DMS114 treated with DMSO at 0.1 percent for 48 hours (cell line): ENCODE measurements at regions not wholly inside any gene's neighbourhood (a gene's known extent, or its start where the extent isn't known, plus 50 kb on each side); places are given as distances from the start of the nearest gene placed in this dataset.
"Not testable (repeated sequence)": the region's sequence is repeated elsewhere in the genome, so short reads cannot be mapped to it uniquely, and the experiment has no call there.

ENCODE experiments used
- DNase-seq: peaks from one replicate; lab custom pipeline; 2025; ENCODE audit not compliant: unreplicated experiment; lab: John Stamatoyannopoulos, UW

DNA sequence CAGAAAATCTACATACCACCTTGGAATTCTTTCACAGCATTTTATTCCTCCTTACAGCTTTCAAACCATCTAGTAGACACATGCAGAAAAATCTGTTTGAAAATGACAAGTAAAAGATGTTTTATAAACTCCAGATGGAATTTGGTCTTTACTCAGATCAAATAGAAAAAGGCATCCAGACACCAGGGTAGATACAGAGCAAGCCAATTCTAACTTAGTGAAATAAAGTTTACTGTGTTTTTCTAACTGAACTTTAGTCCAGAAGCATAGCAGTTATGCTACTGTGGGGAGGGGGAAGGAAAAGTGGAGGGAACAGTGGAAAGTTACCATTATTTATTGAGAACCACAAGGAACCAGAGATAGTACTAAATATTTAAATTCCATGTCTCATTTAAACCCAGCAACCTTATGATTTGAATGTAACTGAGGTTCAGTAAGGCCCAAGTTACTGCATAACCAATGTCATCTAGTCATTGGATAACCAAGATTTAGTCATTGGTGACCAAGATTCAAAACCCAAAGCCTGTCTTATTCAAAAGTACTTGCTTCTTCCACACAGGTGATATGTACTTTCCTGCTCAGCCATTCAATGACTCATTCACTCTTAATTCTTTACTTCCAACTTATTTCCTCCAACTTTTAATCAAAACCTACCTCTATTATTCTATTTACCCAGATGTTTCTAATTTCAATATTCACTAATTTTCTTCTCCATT lies 57.7 kb downstream of the RAD51AP2 start:
- no peak for DNase-seq

DNA sequence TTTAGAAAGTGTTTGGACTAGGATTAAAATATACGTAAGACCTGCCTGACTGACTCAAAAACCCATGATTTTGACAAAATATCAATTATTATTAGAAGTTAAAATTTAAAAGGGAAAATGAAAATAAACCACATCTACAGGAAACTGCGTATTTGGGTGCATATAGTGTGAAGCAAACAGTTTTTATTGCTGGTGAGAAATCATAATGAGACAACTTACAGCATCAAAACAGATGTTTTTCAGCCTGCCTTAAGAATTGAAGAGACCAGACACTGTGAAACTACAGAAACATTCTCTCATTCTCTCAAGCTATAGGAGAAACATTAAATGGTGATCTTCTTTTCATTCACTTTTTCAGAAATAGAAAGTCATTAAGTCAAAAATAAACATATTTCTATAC lies 62.9 kb downstream of the RAD51AP2 start:
- DNase-seq: no peak

DNA sequence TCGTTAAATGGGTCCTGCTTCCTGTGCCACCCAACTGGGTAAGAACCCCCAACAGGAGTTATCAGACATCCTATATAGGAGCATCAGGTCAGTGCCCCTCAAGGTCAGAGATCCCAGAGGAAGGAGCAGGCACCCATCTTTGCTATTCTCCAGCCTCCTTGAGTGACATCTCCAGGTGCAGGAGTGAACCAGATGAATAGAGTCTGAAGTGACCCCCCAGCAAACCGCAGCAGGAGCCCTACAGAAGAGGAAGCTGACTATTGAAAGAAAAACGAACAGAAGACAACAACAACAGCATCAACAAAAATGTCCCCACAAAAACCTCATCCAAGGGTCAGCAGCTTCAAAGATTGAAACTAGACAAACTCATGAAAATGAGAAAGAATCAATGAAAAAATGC lies 72.0 kb downstream of the RAD51AP2 start:
- DNase-seq: not testable (repeated sequence)

DNA sequence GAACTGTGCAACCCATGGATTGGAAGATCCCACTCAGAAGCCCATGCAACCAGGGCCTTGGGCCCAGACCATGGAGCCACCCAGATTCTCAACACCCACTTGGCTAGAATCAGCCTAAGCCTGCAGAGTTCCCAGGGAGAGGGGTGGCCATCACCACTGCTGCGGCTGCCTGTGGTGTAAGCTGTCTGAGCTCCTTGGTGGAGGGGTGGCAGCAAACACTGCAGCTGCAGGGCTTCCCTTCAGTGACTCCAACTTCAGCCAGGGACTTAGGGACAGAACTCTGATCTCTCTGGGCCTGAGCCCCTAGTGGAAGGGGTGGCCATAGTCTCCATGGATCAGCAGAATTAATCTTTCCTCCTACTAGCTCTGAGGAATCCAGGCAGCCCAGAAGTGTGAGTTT lies 72.5 kb downstream of the RAD51AP2 start:
- no peak for DNase-seq

DNA sequence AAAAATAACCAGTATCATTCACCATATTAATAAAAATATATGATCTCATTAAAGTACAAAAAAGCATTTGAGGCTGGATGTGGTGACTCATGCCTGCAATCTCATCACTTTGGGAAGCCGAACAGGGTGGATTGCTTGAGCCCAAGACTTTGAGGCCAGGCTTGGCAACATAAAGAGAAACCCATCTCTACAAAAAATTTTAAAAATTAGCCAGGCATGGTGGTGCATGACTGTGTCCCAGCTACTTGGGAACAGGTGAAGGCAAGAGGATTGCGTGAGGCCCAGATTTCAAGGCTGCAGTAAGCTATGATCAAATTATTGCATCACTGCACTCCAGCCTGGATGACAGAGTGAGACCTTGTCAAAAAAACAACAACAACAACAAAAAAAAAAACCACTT lies 75.9 kb downstream of the RAD51AP2 start:
- DNase-seq: no peak

DNA sequence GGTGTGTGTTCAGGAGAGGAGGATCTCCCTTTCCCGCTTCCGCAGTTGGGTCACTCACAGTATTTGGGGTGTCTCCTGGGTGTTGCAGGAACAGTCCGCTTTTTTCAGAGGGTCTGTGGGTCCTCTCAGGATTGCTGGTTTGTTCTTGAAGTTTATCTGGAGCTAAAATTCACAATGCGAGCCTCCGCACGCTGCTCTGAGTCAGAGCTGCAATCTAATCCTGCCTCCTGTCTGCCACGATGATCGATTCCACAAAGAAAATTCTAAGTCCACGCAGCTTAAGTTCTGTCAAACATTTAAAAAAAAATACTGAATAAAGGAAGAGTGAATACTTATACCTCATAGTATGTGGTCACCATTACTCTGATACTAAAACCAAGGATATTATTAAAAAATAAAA lies 76.5 kb downstream of the RAD51AP2 start:
- no peak for DNase-seq

DNA sequence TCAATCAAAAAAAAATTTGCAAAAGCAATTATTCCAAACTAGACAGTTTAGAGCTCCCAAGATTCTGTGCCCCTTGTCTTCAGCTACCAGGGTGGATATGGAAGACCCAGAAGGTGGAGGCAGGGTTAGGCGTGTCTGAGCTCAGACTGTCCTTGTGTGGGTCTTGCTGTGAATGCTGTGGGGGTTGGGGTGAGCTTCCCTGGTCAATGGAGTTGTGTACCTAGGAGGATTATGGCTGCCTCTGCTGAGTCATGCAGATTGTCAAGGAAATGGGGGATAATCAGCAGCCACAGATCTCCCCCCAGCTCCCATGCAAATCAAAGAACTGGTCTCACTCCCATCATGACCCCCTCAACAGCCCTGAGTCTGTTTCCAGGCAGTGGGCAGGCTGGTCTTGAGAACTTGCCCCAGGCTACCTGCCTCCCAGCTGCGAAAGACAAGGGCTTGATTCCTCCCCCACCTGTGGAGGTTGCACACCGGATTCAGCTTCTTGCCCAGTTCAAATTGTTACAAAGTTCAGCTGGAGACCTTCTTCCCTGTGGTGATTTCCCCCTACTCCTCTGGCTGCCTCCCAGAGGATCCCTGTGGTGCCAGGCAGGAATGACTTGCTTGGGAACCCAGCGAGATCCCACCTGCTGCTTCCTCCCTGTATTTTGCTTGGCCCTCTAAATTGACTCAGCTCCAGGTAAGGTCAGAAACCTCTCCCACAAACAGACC lies 77.0 kb downstream of the RAD51AP2 start:
- no peak for DNase-seq

DNA sequence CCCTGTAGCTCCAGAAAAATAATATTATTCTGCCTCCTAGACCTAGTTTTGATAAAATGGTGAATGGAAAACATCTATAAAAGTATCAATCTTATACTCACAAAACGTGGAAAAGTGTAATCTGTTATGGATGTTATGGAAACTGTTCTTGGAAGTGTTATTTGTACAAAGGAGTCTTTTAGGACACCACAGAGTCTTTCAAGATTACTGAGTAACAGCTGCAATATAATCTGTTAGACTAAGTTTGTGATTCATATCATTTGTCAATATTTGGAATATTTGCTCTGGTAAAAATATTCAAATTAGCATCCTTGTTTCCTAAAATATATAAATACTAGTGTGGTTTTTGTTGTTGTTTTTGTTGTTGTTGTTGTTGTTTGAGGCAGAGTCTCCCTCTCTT lies 87.9 kb downstream of the RAD51AP2 start:
- no peak for DNase-seq

DNA sequence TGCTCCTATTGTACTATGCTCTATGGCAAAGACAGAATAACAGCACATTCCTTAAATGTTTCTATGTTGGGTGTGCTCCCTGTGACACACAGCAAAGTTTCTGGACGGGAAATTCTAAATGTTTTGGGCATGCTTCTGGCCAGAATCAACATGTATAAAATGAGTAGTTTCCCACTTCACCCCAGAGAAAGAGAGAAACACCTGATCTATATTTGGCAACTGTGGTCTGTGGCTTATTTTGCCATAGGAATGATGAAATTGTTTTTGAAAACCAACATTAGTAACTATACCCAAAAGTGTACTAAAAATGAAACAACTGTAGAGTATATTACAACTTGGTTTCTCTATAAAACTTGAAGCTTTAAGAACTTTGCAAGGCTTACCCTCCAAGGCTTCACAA lies 89.1 kb downstream of the RAD51AP2 start:
- DNase-seq: no peak

DNA sequence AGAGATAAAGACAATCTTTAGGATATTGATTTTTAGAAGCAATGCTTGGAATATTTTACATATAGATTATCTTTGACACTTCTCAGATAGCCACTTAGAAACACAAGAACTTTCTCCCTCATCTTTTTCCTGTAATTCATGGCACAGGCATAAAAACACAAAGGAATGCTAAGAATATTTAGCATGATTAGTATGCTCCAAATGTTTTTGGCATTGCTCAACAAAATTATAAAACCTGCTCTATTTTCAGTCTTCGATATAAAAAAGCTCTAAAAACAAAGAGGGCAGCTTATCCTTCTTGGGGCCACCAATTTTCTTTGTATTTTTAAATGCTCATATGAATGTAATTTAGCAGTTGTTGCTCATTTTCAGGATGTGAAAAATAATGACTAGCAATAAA lies 90.8 kb downstream of the RAD51AP2 start:
- no peak for DNase-seq

DNA sequence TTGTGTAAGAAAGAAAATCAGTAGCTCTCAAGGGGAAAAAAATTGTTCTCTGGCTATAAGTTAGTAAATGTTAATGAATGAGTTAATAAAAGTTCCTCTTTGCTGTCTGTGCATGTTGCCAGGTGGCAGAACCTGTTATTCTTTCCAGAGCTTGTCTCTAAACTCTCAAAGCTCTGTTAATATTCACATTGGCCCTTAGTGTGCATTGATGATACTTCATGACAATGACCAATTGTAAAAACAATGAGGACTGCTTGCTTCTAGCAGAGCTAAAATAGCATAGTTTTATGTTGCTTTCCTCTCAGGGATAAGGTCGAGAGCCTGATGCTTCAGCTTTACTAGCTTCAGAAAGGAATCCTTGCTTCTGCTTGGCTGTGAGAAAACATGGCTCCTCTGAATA lies 91.5 kb downstream of the RAD51AP2 start:
- DNase-seq: no peak

DNA sequence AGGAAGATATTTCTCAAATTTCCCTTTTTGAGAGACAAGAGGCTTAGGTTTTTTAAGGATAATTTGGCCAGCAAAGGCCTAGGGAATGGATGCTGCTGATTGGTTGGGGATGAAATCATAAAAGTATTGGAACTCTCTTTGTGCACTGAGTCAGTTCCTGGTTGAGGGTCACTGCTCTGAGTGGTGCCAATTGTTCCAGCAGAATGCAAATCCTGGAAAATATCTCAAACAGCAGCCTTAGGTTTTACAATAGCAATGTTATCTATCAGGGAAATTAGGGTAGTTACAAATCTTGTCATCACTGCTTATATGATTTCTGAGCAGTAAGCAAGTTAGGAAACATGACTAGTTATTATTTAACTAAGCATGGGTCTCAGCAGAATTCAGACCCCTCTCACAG lies 96.2 kb downstream of the RAD51AP2 start:
- DNase-seq: no peak

DNA sequence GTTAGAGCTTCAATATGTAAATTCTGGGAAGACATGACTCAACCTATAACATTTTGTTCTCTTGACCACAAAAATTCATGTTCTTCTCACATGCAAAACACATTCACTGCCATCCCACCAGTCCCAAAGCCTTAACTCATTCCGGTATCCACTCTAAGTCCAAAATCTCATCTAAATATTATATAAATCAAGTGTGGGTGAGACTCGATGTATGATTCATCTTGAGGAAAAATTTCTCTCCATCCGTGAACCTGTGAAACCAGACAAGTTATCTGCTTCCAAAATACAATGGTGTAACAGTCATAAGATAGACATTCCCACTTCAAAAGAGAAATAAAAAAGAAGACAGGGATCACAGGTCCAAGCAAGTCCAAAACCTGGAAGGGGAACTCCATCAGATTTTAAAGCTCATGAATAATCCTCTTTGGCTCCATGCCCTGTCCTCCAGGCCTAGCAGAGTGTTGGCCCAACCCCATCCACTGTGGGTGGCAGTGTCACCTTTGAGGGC lies 101.3 kb downstream of the RAD51AP2 start:
- DNase-seq: no peak

DNA sequence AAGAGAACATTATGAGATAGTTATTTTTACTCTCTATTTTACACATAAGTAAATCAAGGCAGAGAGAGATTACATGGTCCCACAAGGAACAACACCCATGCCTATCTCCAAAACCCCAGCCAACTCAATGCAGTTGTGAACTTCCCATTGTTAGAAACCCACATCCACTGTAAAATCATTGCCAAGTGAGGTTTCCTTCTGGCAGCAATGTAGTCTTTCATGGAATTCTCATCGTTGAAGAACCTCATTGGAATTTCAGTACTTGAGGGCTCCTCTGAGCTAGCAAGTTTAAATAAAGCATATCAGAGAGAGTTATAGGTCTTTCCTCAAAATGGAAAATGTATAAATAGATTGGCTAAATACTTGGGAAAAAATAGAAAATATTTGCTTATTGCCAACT lies 105.2 kb downstream of the RAD51AP2 start:
- no peak for DNase-seq

DNA sequence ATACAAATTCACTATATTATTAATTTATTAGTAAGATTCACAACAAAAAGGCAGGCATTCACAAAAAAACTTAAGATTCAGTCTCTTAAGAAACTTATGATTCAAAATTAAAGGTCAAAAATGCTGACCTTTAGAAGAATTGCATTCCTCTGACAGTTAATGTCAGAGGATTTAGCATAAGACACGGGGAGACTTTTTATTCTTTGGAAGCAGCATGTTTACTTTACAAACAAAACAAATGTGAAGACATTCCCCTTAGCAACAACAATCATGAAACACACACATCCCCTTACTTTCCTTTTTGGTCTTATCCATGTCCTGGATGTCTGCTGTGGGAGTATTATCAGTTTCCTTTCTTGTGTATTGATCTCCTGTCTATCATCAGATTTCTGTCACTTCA lies 117.1 kb downstream of the RAD51AP2 start:
- no peak for DNase-seq

DNA sequence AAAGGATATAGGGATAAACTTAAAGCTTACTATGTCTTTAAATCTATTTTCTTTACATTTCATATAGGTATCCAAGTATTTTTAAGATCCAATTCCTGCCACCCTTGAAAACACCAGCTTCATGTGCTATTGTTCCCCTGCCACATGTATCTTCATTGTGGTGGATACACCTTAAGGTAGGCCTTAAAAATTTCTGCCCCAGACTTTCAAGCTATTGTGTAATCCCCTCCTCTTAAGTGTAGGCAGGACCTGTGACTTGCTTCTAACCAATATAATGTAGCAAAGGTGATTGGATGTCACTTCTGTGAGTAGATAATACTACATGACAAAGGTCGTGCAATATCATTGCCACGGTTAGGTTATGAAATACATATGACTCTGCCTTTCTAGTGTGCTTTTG lies 119.5 kb downstream of the RAD51AP2 start:
- no peak for DNase-seq

DNA sequence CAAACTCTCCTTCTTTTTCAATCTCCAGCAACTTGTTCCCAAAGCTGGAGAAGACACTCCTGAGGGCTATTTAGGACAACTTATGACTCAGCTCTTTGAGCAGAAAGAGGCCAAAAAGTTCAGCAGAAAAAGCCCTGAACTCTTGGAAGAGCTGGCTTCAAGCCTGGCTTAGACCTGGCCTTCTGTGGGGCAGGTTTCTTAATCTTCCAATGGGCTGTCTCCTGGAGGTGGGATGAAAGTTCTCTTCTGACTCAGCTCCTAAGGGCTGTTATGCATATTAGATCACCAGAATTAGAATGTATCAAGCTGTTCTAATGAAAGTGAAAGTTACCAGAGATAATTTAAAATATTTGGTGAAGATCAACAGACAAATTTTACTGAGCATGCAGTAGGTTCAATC lies 129.4 kb downstream of the RAD51AP2 start:
- no peak for DNase-seq

DNA sequence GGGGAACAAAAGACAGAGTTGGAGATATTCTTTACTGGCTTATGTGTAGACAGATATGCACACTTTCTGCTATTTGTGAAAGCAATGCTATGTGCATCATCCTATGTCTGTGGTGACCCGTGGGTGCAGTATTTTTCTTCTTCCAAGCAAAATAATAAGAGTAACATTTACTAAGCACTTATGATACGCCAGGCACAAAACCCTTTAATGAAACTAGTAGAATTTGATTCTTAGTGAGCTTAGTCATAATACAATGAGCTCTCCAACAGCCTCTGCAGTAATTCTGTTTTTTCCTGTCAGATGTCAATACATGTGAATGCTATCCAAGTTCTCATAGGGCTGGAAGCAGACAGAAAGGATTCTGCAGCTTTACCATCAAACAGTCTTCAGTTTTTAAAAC lies 130.6 kb downstream of the RAD51AP2 start:
- DNase-seq: no peak

DNA sequence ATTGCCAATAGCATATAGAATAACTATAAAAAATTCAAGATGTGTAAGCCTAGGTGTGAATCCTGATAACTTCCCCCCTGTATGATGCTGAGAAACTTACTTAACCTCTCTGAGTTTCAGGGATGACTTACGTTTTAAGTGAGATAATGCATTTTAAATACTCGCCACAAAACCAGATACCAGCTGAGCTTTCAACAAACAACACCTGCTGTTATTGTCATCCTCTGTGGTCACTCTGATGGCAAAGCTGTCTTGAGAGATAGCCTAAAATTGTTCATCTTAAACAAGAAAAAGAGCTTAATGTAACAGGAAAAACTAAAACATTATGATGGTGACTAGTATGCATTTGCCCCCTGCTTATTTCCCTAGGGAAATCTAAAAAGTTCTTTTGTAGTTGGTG lies 131.5 kb downstream of the RAD51AP2 start:
- no peak for DNase-seq

DNA sequence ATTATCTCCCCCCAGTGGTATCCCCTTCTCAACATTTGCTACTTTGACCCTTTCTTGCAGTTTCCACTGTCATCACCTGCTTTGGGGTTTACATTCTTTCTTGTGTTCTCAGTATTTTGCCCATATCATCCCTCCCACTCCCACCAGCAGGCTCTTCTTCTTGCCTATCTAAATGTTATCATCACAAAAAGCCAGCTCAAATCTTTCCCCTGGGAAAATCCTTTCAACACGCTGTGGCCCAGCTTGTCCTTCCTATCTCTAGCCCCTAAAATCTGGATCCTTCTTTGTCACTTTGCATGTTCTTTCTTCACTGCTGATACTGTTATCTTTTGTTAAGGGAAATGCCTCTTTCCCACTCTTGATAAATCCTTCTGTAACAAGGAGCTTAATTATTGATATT lies 138.2 kb downstream of the RAD51AP2 start:
- DNase-seq: no peak

DNA sequence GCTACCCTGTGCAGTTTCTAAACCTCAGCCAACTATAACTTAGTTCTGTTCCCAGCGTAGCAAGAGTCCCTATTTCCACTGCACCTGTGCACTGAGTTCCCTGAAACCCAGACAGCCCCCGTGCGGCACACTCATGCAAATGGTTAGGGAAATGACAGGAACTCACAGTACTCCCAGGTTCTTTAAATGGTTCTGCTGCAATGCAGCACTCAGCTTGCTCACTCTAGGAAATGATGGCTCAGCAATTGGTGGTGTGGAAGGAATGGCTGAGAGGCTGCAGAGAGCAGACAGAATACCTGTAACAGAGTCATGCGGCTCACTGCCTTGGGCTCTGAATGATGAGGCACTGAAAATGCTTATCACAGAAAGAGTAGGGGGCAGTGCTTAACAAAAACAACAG lies 143.0 kb downstream of the RAD51AP2 start:
- DNase-seq: no peak

DNA sequence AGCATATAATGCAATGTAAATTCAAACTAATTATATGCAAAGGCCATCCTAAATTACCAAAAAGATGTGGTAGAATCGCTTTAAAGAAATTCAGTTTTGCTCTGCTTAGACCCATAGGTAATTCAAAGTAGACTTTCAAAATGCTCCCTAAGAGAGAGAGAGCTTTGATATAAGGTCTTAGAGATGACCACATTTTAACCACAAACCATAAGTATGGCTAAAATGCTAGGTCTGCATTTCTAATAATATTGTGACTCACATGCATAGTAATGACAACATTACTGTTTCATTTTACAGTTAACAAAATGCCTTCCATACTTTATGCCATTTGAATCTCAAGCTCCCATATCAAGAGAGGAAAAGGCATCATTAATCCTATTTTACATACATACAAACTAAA lies 144.5 kb downstream of the RAD51AP2 start:
- no peak for DNase-seq

DNA sequence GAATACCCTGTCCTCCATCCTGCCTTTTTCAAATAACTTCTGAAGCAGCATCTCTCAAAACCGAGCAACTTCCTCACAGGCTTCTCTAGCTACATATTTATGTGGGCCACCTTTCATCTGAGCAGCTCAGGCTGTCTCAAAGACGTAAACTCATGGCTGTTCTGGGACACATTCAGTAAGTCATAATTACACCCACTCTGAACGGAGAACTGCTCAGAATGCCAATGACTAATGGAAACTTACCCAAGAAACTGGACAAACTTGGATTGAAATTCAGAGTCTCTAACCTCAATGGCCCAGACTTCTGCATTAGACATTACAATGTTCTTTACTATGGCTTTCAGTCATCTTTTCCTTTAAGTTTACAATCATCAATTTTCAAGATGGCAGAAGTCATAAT lies 145.2 kb downstream of the RAD51AP2 start:
- DNase-seq: no peak
